GM21576 (cell line): ENCODE measurements at regions not wholly inside any gene's neighbourhood (a gene's known extent, or its start where the extent isn't known, plus 50 kb on each side); places are given as distances from the start of the nearest gene placed in this dataset.

Experiments used
- ATAC-seq: cut with Tn5 transposase; IDR thresholded peaks from one replicate; pipeline ENCODE4 v1.9.1; 2021; ENCODE audit warnings: mild to moderate bottlenecking, moderate library complexity; ENCODE audit not compliant: unreplicated experiment

- no peak for ATAC-seq
These were observed 135.9 kb downstream of the PAH start for GRCh38 chr12:102781117-102781516.

GRCh38 chr12:102776041-102776440 is 141.0 kb downstream of the PAH start:
- ATAC-seq, result no peak

GRCh38 chr12:102769323-102769916 is 147.6 kb downstream of the PAH start:
- peak; percentile 71 for ATAC-seq

GRCh38 chr12:102766961-102767360 is 150.1 kb downstream of the PAH start:
- ATAC-seq, result no peak

GRCh38 chr12:102765736-102766135 is 151.3 kb downstream of the PAH start:
- ATAC-seq, result no peak

GRCh38 chr12:102763471-102763870 is 153.6 kb downstream of the PAH start:
- no peak for ATAC-seq

- no peak for ATAC-seq
These were observed 154.0 kb downstream of the PAH start for GRCh38 chr12:102763061-102763460.

GRCh38 chr12:102760322-102760721 is 156.7 kb downstream of the PAH start:
- ATAC-seq, result no peak

GRCh38 chr12:102759466-102759865 is 157.6 kb downstream of the PAH start:
- ATAC-seq, result no peak

GRCh38 chr12:102757882-102758226 is 159.2 kb downstream of the PAH start:
- ATAC-seq, result no peak

- ATAC-seq, result no peak
These were observed 159.7 kb downstream of the PAH start for GRCh38 chr12:102757154-102757881.

GRCh38 chr12:102756530-102756929 is 160.5 kb downstream of the PAH start:
- no peak for ATAC-seq

GRCh38 chr12:102755266-102755665 is 161.8 kb downstream of the PAH start:
- ATAC-seq, result no peak

GRCh38 chr12:102753802-102754201 is 163.2 kb downstream of the PAH start:
- ATAC-seq, result no peak

- no peak for ATAC-seq
These were observed 168.3 kb downstream of the PAH start for GRCh38 chr12:102748704-102749103.

GRCh38 chr12:102746963-102747362 is 170.1 kb downstream of the PAH start:
- ATAC-seq, result no peak

GRCh38 chr12:102745971-102746600 is 171.0 kb downstream of the PAH start:
- ATAC-seq, result no peak

- ATAC-seq, result no peak
These were observed 175.8 kb downstream of the PAH start for GRCh38 chr12:102741196-102741595.

- no peak for ATAC-seq
These were observed 176.7 kb downstream of the PAH start for GRCh38 chr12:102740141-102740955.

- ATAC-seq, result no peak
These were observed 180.7 kb downstream of the PAH start for GRCh38 chr12:102736328-102736727.

GRCh38 chr12:102735104-102735503 is 181.9 kb downstream of the PAH start:
- ATAC-seq, result peak; percentile 94
